ENCODE measurements at regions not wholly inside any gene's neighbourhood (a gene's known extent, or its start where the extent isn't known, plus 50 kb on each side); places are given as distances from the start of the nearest gene placed in this dataset.
A peak's percentile ranks its signal among the peaks of the same experiment; 100 is the strongest.

GRCh38 chr6:140644017-140644416, 1269.6 kb upstream of the CITED2 start:
- no peaks in the 10 kb centered on the region for H3K4me1 Mint-ChIP-seq (ENCODE audit: low read depth, unreplicated experiment)
- H3K27ac Mint-ChIP-seq (ENCODE audit: unreplicated experiment): no peak overlapping the region
- no peak for DNase-seq
- TF ChIP-seq CTCF (IDR thresholded peaks at IDR 0.05; ENCODE audit: partially characterized antibody, unreplicated experiment): no peak
- H3K36me3 Mint-ChIP-seq (ENCODE audit: unreplicated experiment): no peaks in the 10 kb centered on the region
- H3K9me3 Mint-ChIP-seq (ENCODE audit: unreplicated experiment): no peaks in the 10 kb centered on the region
- H3K4me3 Mint-ChIP-seq (ENCODE audit: unreplicated experiment): no peak overlapping the region
- no peaks in the 10 kb centered on the region for H3K27me3 Mint-ChIP-seq (ENCODE audit: unreplicated experiment)

DNA sequence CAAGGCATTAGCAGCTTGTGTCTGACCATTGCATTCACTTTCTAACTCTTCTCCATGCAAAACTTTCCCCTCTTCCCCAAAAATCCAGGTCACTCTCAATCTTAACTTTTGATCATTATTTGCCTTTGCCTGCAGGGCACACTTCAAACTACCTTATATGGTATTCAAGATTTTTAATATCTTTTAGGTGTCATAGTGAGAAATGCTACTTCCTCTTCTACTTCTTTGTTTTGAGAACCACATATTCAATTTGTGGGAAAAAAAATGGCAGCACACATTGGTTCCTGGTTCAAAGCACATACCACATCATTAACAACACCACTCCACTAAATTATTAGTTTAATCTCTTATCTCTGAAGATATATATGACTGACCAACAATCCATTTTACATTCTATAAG, 1267.0 kb upstream of the CITED2 start:
- Mint-ChIP-seq H3K9me3 (ENCODE audit: unreplicated experiment) (no peaks in the 10 kb centered on the region), H3K27me3 (ENCODE audit: unreplicated experiment) (no peaks in the 10 kb centered on the region), H3K36me3 (ENCODE audit: unreplicated experiment) (no peaks in the 10 kb centered on the region), H3K4me3 (ENCODE audit: unreplicated experiment) (no peak overlapping the region), H3K4me1 (ENCODE audit: low read depth, unreplicated experiment) (peaks cover 5% of the 10 kb centered on the region), H3K27ac (ENCODE audit: unreplicated experiment) (no peak overlapping the region)
- TF ChIP-seq CTCF (IDR thresholded peaks at IDR 0.05; ENCODE audit: partially characterized antibody, unreplicated experiment): no peak
- DNase-seq: no peak

DNA sequence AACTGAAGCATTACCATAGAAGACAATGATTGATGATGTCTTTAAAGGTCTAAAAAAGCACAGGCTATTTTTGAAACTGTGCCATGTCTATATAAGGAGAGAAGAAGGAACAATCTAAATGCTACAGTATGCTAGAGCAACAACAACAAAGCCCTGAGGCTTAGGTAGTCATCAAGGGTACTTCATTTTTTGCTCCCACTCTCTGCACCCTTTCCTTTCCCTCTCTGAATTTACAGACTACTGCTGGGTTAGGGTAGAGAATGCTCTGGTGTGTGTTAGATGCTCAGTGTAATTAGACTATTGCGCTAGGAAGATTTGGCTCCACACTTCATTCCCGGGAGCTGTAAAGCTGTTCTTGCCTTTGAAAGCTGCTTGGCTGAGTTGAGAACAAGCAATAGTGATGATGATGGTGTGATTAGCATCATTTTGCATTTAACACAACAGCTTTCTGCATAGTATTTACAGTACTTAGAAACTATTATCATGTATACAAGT, 1262.5 kb upstream of the CITED2 start:
- Mint-ChIP-seq H3K9me3 (ENCODE audit: unreplicated experiment) (no peaks in the 10 kb centered on the region), H3K4me1 (ENCODE audit: low read depth, unreplicated experiment) (peaks cover 12% of the 10 kb centered on the region), H3K4me3 (ENCODE audit: unreplicated experiment) (no peak overlapping the region), H3K27me3 (ENCODE audit: unreplicated experiment) (no peaks in the 10 kb centered on the region), H3K27ac (ENCODE audit: unreplicated experiment) (peak overlapping the region; percentile 96), H3K36me3 (ENCODE audit: unreplicated experiment) (no peaks in the 10 kb centered on the region)
- no peak for TF ChIP-seq CTCF (IDR thresholded peaks at IDR 0.05; ENCODE audit: partially characterized antibody, unreplicated experiment)
- DNase-seq: no peak

- peak overlapping the region; percentile 96 for H3K27ac Mint-ChIP-seq (ENCODE audit: unreplicated experiment)
- DNase-seq: peak; percentile 15
- no peaks in the 10 kb centered on the region for H3K27me3 Mint-ChIP-seq (ENCODE audit: unreplicated experiment)
Measured at GRCh38 chr6:140636271-140636907, 1261.9 kb upstream of the CITED2 start.

More at GRCh38 chr6:140636271-140636907, 1261.9 kb upstream of the CITED2 start:
- TF ChIP-seq CTCF (IDR thresholded peaks at IDR 0.05; ENCODE audit: partially characterized antibody, unreplicated experiment): no peak
- no peaks in the 10 kb centered on the region for H3K9me3 Mint-ChIP-seq (ENCODE audit: unreplicated experiment)
- peaks cover 12% of the 10 kb centered on the region for H3K4me1 Mint-ChIP-seq (ENCODE audit: low read depth, unreplicated experiment)
- H3K4me3 Mint-ChIP-seq (ENCODE audit: unreplicated experiment): peak overlapping the region; percentile 70
- H3K36me3 Mint-ChIP-seq (ENCODE audit: unreplicated experiment): no peaks in the 10 kb centered on the region

Measured in glutamatergic neuron (in vitro differentiated cells).